ENCODE measurements at regions not wholly inside any gene's neighbourhood (a gene's known extent, or its start where the extent isn't known, plus 50 kb on each side); places are given as distances from the start of the nearest gene placed in this dataset.

GRCh38 chr5:174236070-174236469, 190.6 kb downstream of the NSG2 start:
- DNase-seq: no peak

GRCh38 chr5:174239718-174240117, 194.2 kb downstream of the NSG2 start:
- no peak for DNase-seq

- no peak for DNase-seq
These were observed 197.1 kb downstream of the NSG2 start for GRCh38 chr5:174242573-174242972.

GRCh38 chr5:174243904-174244303, 198.4 kb downstream of the NSG2 start:
- no peak for DNase-seq

- DNase-seq: no peak
These were observed 200.1 kb downstream of the NSG2 start for GRCh38 chr5:174245516-174246075.

GRCh38 chr5:174246743-174247142, 201.2 kb downstream of the NSG2 start:
- DNase-seq: no peak

GRCh38 chr5:174247301-174247700, 201.8 kb downstream of the NSG2 start:
- no peak for DNase-seq

GRCh38 chr5:174251305-174252000, 205.9 kb downstream of the NSG2 start:
- DNase-seq: no peak

GRCh38 chr5:174252121-174252520, 206.6 kb downstream of the NSG2 start:
- no peak for DNase-seq

GRCh38 chr5:174259696-174260420, 214.4 kb downstream of the NSG2 start:
- no peak for DNase-seq

- no peak for DNase-seq
These were observed 225.8 kb downstream of the NSG2 start for GRCh38 chr5:174271316-174271715.

GRCh38 chr5:174272671-174273070, 227.2 kb downstream of the NSG2 start:
- no peak for DNase-seq

- no peak for DNase-seq
These were observed 227.8 kb downstream of the NSG2 start for GRCh38 chr5:174273325-174273724.

- DNase-seq: no peak
These were observed 230.5 kb downstream of the NSG2 start for GRCh38 chr5:174275959-174276358.

- DNase-seq: no peak
These were observed 235.7 kb downstream of the NSG2 start for GRCh38 chr5:174281089-174281760.

- DNase-seq: no peak
These were observed 236.3 kb downstream of the NSG2 start for GRCh38 chr5:174281855-174282254.

GRCh38 chr5:174282391-174282790, 236.9 kb downstream of the NSG2 start:
- DNase-seq: no peak

- DNase-seq: no peak
These were observed 237.9 kb downstream of the NSG2 start for GRCh38 chr5:174283211-174284005.

- DNase-seq: no peak
These were observed 239.4 kb downstream of the NSG2 start for GRCh38 chr5:174284873-174285272.

- DNase-seq: no peak
These were observed 242.3 kb downstream of the NSG2 start for GRCh38 chr5:174287761-174288160.

- DNase-seq: no peak
These were observed 242.9 kb downstream of the NSG2 start for GRCh38 chr5:174288439-174288838.

GRCh38 chr5:174291162-174291561, 245.7 kb downstream of the NSG2 start:
- DNase-seq: no peak

GRCh38 chr5:174292348-174292747, 246.8 kb downstream of the NSG2 start:
- DNase-seq: no peak

Data from activated CD4-positive, alpha-beta T cell treated with anti-CD3 and anti-CD28 coated beads, Interleukin-10, Interleukin-2, amounts not matched to agents 100 ng/mL and 50 ng/mL, durations not matched to agents 16 hours and 8 hours (primary cell).